NCI-H1048 (cell line): ENCODE measurements at regions not wholly inside any gene's neighbourhood (a gene's known extent, or its start where the extent isn't known, plus 50 kb on each side); places are given as distances from the start of the nearest gene placed in this dataset.
A peak's percentile ranks its signal among the peaks of the same experiment; 100 is the strongest.
"Not testable (repeated sequence)": the region's sequence is repeated elsewhere in the genome, so short reads cannot be mapped to it uniquely, and the experiment has no call there.

Experiments used
- DNase-seq: peaks from one replicate; lab custom pipeline; 2025; lab: John Stamatoyannopoulos, UW

DNA sequence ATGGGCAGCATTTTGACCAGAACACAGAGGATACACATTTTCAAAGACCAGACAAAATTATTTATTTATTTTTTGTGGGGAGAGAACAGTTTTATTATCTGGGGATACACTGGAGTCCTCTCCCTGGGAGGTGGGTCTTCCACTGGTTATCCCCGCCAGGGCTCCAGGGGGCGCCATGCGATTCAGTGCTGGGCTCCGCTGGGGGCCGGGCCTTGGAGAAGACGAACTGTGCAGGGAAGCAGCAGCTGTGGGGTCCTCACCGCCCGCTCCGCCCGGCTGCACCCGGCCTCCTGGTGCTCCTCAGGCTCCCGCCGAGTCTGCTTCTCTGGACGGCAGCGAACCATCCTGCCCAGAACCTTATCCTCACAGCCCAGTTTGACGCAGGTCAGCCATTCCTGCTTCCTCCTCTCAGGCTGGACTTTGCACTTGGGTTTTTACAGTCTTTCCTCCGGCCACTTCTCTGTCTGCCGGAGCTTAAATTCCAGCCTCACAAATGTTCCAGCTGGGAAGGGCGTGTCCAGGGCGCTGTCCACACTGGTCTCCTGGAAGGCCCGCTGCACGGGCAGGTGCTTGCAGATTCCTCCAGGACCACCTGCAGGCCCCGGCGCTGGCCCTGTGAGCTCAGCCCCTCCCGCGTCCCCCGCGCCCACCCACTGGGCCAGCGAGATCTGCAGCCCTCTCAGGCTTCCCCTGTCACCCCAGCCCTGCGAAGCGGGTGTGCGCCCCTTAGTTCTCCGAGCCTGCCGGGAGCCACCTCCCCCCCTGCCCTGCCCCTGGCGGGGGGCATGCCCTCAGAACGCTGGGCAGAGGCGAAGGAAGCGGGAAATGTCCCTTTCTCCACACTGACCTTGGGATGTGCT, 1830.0 kb upstream of the DEFB115 start:
- no peak for DNase-seq

DNA sequence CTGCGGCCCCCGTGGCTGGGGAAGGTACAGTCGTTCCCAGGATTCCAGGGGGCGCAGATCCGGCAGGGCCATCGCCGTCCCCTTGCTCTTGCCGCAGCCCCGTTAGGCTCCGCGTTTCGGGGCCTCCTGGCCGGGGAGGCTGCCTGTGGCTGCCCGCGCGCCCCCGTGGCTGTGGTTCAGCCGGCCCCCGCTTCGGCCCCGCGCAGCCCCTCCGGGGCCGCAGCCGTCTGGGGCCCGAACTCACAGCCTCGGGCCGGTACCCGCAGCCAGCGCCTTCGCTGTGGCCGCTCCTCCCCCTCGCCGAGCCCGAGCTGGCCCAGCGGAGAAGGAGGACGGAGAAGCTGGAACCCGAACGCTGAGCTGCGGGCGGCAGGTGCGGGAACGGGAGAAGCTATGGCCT, 1826.9 kb upstream of the DEFB115 start:
- no peak for DNase-seq

DNA sequence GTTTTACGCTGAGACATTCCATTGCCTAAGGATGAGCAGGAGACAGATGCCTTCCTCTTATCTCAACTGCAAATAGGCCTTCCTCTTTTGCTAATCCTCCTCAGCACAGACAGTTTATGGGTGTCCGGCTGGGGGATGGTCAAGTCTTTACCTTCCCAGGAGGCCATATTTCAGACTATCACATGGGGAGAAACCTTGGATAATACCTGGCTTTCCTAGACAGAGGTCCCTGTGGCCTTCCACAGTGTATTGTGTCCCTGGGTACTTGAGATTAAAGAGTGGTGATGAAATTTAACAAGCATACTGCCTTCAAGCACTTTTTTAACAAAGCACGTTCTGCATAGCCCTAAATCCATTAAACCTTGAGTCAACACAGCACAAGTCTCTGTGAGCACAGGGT, 1816.7 kb upstream of the DEFB115 start:
- DNase-seq = not testable (repeated sequence)

DNA sequence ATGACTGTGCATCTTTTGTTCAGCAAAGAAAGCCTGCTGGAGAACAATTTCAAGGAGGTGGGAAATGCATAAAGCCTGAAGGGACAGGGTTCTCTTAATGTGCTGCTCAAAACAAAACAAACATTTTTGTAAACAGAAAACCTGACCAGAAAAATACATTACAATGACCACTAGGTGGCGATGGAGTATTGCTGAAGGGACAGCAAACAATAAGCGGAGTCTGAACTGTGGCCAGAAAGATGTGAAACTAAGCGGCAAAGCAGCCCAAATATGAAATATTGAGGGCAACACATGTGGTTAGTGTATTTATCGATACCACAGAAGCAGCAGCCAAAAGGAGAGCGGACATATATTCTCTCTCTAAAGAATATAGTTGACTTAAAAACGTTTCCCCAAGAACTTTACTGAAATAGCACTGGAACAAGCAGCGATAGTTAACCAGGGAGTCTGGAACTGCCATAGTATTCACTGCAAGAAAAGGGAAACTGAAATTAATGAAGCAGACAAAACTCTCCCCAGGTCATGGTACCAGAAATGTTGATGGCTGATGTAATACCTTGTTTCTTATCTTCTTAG, 1814.2 kb upstream of the DEFB115 start:
- not testable (repeated sequence) for DNase-seq

DNA sequence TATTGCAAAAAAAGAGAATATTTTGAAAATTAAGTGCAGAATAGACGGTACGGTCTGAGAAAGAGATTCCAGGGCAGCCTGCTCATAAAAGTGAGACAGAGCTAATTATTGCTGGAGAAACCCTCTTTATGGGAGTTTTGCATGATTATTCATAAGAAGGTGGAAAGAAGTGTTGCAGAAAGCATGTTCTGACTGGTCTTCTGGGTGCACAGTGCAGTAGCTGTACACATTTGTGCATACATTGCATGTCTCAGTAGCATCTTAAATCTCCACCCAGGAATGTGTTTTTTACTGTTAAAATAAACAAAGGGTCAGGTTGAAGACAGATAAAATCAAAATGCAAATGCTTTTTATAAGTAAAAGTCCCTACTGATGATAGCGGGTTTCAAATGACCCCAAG, 1813.6 kb upstream of the DEFB115 start:
- no peak for DNase-seq

DNA sequence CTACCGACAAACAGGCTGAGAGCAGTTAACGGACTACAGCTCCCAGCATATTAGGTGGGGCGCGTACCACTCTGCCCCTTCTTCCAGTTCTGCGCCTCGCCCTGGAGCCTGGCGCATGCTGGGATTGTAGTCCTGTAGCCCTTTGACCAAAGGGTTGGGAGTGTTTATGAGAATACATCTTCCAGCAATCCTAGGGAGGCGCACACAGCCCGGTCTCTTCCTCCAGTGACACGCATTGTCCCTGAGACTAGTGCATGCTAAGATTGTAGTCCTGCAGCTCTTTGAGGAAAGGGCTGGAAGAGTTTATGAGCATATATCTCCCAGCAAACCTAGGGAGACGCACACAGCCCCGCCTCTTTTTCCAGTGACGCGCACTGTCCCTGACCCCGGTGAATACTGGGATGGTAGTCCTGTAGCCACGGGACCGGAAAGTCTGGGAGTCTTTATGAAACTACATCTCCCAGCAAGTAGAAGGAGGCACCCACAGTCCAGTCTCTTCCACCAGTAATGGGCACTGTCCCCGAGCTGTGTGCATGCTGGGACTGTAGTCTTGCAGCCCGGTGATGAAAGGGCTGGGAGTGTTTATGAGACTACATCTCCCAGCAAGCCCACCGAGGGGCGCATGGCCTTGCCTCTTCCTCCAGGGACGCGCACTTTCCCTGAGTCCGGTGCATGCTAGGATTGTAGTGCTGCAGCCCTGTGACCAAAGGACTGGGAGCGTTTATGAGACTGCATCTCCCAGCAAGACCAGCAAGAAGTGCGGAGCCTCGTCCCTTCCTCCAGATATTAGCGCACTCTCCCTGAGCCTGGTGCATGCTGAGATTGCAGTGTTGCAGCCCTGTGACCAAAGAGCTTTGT, 1812.2 kb upstream of the DEFB115 start:
- not testable (repeated sequence) for DNase-seq

DNA sequence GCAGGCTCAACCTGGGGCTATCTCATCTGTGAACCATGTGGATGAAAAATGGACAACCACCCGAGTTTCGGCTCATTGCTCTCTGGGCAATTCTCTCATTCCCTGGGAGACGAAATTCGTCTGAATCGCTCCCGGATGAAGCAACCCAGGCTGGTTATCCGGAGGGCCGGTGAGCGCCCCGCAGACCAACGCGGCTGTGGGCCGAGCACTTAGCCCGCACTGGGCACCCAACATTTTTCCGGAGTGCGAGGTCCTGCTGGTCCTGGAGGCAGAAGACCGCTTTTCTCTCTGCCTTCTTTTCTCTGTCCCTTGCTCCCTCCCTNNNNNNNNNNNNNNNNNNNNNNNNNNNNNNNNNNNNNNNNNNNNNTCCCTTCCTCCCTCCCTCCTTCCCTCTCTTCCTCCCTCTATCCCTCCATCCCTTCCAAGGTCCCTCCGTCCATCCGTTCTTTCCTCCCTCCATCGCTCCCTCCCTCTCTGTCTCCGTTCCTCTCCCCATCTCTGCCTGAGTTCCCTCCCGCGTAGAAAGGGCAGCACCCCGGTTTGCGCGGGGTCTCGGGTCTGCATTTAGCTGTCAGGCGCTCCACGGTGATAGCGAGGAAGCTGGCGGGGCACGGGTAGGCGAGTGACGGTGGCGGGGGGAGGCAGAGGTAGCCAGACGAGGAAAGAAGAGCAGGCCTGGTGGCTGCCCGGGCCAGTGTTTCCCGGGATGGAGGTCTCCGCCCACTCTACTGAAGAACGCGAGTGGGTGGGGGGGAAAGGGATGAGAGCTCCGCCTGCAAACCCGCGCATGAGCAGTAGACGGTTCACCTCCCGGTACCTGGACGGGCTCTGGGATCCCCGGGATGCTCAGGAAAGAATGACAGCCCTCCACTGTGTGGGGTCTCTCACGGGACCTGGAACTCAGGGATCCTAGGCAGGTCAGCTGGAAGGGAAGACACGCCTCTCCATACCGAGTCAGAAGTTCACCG, 1809.7 kb upstream of the DEFB115 start:
- not testable (repeated sequence) for DNase-seq

DNA sequence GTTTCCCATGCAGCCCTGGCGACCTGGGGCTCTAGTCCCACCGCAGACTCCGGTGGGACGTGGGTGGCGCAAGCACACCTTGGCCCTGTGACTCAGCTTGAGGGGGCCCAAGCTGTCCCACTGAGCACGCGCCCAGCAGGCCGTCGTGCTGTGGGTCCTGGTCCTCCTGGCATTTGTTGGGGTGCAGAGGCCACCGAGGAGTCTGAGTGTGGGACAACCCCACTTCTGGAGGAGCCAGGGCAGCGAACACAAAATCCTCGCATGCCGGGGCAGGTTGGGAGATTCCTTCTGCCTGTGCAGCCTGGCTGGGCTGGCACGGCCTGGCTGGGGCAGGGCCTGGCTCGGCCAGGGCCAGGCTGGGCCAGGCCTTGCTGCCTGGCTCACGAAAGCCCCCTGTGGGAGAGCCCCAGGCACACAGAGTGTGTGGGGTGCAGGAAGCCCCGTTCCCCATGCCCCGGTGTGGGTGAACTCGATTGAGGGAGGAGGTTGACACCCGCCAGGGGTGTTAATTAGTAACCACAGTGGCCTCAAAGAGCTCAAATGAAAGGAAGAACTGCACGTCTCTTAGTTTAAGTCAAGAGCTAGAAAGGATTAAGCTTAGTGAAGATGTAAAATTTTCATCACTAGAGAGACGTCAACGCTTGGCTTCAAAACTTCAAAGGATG, 1808.5 kb upstream of the DEFB115 start:
- DNase-seq = no peak

DNA sequence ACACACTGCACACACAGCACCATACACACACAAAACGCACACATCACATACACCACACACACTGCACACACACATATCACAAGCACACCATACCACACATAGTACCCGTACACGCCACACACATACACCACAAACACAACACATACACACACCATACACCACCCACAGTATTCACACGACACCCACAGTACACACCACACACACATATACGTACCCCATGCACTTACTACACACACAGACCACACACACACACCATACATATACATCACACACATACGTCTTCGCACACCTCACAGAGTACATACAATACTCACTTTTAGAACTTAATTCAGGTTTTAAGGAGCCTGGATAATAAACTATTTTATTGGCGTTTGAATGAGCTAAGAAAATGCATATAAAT, 1805.3 kb upstream of the DEFB115 start:
- DNase-seq = no peak

DNA sequence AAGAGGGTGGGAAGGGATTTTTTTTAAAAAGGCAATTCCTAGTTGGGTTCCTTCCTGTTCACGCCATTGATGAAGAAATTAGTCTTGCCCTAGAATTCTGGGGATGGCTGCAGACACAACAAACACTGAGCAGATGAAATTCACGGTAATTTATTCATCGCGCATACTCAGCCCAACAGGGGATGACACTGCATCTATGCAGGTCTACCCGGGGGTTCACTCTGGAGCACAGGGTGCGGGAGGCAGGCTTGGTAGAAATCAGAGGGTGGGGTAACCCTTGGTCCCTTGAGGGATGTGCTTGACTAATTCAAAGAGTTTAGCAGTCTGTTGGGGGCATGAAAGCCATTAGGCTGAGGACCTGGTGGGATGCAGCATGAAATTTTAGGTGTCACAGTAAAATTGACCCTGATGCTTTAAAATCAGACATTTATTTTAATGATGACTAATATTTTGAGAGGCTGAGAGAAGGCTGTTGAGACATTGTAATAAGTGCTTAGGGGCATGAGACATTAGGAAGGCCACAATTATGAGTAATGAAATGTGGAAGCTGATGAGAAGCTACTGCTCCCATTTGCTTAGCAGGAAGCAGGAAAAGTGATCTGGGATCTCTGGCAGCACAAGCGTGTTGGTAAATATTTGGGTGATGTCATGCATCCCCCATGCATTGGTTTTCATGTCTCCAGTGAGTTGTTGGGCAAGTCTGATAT, 1800.3 kb upstream of the DEFB115 start:
- DNase-seq = not testable (repeated sequence)

DNA sequence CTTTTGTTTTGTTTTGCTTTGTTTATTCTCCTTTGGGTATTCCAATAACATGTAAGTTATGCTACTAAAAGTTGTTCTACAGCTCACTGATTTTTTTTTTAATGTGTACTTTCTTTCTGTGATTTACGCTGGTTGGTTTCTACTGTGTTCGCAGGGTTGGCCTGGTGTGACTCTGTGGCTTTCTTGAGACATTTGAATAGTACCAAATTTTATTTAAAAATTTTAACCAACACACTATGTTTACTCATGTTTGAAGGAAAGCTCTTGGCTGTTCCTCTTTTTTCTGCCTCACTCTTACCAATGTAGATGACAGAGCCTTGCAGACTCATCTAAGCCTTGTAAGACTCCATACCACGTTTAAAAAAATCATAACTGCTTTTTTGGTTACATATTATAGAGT, 1784.9 kb upstream of the DEFB115 start:
- no peak for DNase-seq

DNA sequence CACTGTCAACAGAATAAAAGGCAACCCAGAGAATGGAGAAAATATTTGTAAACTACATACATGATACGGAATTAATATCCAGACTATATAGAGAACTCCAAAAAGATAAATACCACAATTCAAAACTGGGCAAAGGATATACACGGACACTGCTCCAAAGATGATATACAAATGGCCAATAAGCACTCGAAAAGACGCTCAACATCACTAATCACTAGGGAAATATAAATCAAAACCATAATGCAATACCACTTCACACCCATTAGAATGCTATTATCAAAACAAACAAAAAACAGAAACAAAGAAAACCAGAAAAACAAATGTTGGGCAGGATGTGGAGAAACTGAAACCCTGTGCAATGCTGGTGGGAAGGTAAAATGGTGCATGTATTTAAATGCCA, 1764.6 kb upstream of the DEFB115 start:
- not testable (repeated sequence) for DNase-seq

DNA sequence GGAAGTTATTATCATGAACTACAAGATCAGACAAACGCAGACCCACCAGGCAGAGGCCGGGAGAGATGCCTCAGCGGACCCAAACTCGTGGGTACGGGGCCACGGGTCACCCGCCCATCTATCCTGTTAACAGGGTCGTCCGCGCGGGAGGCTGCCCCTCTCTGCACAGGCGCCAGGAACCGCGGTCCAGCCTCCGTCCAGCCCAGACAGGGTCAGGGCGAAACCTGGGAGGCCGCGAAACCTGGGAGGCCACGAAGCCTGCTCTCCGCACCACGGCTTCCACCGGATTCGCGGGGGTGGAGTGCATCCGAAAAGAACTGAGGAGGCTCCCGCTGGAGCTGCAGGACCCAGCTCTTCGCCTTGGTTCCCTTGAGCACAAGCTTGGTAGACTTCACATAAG, 1760.7 kb upstream of the DEFB115 start:
- DNase-seq = not testable (repeated sequence)

DNA sequence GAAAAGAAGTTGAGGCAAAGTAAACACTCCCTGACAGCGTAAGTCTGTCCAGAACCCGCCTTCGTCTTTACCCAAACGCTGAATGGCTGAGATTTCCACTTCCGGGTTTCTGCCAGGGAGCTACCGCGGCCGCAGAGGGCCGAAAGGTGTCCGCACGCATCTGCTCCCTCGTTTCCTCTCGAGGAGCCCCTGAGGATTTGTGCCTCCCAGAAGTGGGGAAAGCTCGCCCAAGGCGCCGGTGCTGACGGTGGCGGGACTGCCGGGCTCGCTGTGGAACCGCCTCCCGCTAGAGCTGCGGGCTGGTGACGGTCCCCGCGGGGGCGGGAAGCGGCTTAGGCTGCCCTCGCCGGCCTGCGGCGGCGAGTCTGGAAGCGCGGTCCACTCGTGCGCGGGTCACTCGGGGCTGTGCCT, 1760.2 kb upstream of the DEFB115 start:
- peak; percentile 14 for DNase-seq

DNA sequence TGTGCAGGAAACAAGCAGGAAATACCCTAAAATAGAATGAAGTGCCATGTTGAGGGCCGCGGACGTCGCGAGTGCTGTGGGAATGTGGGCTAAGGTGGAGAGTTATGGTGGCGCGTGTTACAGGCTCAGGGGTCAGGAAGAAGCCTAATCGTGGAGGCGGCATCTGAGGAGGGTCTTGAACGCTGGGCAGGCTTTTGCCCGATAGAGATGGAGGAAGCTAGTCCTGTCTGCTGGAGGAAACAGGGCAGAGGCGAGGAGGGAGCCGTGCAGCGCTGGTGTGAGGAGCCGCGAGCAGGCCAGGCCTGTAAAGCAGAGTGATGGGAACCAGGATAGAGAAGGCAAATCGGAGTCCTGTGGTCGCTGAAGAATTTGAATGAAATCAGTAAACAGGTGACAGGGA, 1759.8 kb upstream of the DEFB115 start:
- DNase-seq = not testable (repeated sequence)

DNA sequence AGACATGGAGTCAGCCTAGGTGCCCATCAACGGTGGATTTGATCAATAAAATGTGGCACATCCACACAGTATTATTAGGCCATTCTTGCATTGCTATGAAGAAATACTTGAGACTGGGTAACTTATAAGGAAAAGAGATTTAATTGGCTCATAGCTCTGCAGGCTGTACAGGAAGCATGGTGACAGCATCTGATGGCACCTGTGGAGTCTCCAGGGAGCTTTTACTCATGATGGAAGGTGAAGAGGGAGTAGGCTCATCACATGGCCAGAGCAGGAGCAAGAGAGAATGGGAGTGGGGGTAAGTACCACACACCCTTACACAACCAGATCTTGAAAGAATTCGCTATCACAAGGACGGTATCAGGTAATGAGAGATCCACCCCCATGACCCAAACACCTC, 1756.7 kb upstream of the DEFB115 start:
- DNase-seq = not testable (repeated sequence)

DNA sequence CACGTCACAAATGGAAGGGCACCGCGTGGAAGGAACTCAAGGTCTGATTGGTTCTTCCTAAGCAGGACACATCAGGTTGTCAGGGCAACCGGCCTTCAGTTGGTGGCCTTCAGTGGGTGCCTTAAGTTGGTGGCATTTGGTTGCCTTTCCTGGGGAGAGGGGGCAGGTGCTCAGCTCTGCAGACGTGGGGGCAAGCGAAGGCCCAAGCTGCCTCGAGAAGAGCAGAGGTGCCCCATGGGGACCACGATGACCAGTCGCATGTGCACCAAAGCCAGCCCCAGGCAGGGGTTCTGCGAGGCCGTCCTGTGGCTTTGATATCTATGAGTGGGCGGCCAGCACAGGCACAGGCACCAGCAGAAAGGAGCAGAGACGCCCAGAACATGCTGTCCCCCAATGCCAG, 1742.8 kb upstream of the DEFB115 start:
- DNase-seq = not testable (repeated sequence)

DNA sequence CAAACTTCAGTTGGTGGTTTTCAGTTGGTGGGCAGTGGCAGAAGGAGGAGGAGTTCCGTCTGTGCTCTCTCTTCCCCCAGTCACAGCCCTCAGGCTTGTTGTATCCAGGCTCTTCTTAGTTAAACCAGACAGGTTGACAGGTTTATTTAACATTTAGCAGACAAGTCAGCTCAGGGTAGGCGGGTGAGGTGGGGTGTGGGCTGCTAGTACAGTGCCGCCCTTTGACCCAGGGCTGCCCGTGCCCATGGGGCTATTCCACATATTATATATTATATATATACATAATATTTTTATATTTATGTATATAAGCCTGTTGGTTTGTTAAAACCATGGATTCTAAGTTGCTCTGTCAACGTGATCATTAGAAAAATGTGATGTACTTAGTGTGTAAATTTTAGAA, 1740.6 kb upstream of the DEFB115 start:
- DNase-seq = not testable (repeated sequence)

DNA sequence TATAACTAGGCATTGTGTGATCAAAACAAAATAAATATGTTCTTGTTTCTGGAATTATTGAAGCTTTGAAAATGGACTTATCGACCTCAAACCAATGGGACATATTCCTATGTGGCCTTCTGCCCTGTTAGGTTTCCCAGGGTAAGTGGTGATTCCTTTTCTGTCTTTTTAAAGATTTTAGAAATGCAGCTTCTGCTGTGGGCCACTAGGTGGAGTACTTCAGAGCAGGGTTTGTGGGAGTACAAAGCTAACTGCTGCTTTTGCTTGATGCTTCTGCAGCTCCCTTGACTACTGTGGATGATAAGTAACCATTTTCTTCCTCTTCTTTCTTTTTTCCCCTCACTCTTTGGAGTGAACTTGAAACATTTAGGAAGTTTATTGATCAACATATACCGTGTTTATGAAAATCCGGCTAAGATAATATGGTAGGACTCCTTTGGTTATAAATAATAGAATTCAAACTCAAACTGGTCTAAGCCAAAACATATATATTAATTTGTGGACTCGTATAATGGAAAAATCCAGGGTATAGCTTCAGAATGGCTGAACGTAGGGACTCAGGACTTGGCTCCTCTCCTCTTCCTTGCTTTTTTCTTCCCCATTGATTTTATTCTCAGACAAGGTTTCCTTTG, 1737.7 kb upstream of the DEFB115 start:
- not testable (repeated sequence) for DNase-seq
